ENCODE measurements at regions not wholly inside any gene's neighbourhood (a gene's known extent, or its start where the extent isn't known, plus 50 kb on each side); places are given as distances from the start of the nearest gene placed in this dataset.
"Not testable (repeated sequence)": the region's sequence is repeated elsewhere in the genome, so short reads cannot be mapped to it uniquely, and the experiment has no call there.

- no peak for DNase-seq (ENCODE audit: low read depth)
These were observed 63.8 kb upstream of the ENPP6 start for GRCh38 chr4:184281231-184282139.

GRCh38 chr4:184280591-184281071 is 63.0 kb upstream of the ENPP6 start:
- DNase-seq (ENCODE audit: low read depth) = no peak

- DNase-seq (ENCODE audit: low read depth) = no peak
These were observed 62.5 kb upstream of the ENPP6 start for GRCh38 chr4:184280137-184280536.

- DNase-seq (ENCODE audit: low read depth) = no peak
These were observed 61.9 kb upstream of the ENPP6 start for GRCh38 chr4:184279496-184280061.

GRCh38 chr4:184277769-184278168 is 60.1 kb upstream of the ENPP6 start:
- DNase-seq (ENCODE audit: low read depth) = not testable (repeated sequence)

- DNase-seq (ENCODE audit: low read depth) = not testable (repeated sequence)
These were observed 59.3 kb upstream of the ENPP6 start for GRCh38 chr4:184277010-184277409.

- not testable (repeated sequence) for DNase-seq (ENCODE audit: low read depth)
These were observed 58.7 kb upstream of the ENPP6 start for GRCh38 chr4:184276346-184276745.

GRCh38 chr4:184275766-184276165 is 58.1 kb upstream of the ENPP6 start:
- DNase-seq (ENCODE audit: low read depth) = no peak

GRCh38 chr4:184274286-184274951 is 56.7 kb upstream of the ENPP6 start:
- peak; percentile 43 for DNase-seq (ENCODE audit: low read depth)

GRCh38 chr4:184273166-184274147 is 55.8 kb upstream of the ENPP6 start:
- DNase-seq (ENCODE audit: low read depth) = no peak

GRCh38 chr4:184270808-184271413 is 53.2 kb upstream of the ENPP6 start:
- DNase-seq (ENCODE audit: low read depth) = no peak

GRCh38 chr4:184269879-184270430 is 52.3 kb upstream of the ENPP6 start:
- DNase-seq (ENCODE audit: low read depth) = no peak

GRCh38 chr4:184268584-184269160 is 51.0 kb upstream of the ENPP6 start:
- DNase-seq (ENCODE audit: low read depth) = no peak

GRCh38 chr4:184267673-184268583 is 50.3 kb upstream of the ENPP6 start:
- peak; percentile 89 for DNase-seq (ENCODE audit: low read depth)

Data from renal cortical epithelial cell (primary cell).